Hindlimb muscle (tissue), 1 donor: ENCODE measurements at regions not wholly inside any gene's neighbourhood (a gene's known extent, or its start where the extent isn't known, plus 50 kb on each side); places are given as distances from the start of the nearest gene placed in this dataset.
"Not testable (repeated sequence)": the region's sequence is repeated elsewhere in the genome, so short reads cannot be mapped to it uniquely, and the experiment has no call there.

ENCODE experiments used
- DNase-seq: peaks from one replicate; pipeline ENCODE4 v3.0.0-alpha.2; 2013

- DNase-seq: no peak
These were observed 694.1 kb downstream of the USP25 start for GRCh38 chr21:16423921-16424320.

- peak; percentile 66 for DNase-seq
These were observed 694.6 kb downstream of the USP25 start for GRCh38 chr21:16424331-16424751.

- no peak for DNase-seq
These were observed 695.6 kb downstream of the USP25 start for GRCh38 chr21:16425376-16425775.

- DNase-seq: no peak
These were observed 697.2 kb downstream of the USP25 start for GRCh38 chr21:16426936-16427335.

- DNase-seq: no peak
These were observed 697.9 kb downstream of the USP25 start for GRCh38 chr21:16427587-16428087.

- no peak for DNase-seq
These were observed 707.8 kb downstream of the USP25 start for GRCh38 chr21:16437586-16437985.

- no peak for DNase-seq
These were observed 709.0 kb downstream of the USP25 start for GRCh38 chr21:16438761-16439160.

- no peak for DNase-seq
These were observed 712.0 kb downstream of the USP25 start for GRCh38 chr21:16441789-16442188.

- no peak for DNase-seq
These were observed 724.6 kb downstream of the USP25 start for GRCh38 chr21:16454399-16454798.

- no peak for DNase-seq
These were observed 725.7 kb downstream of the USP25 start for GRCh38 chr21:16455526-16455925.

GRCh38 chr21:16455978-16456377 is 726.2 kb downstream of the USP25 start:
- DNase-seq: peak; percentile 31

GRCh38 chr21:16457498-16457897 is 727.7 kb downstream of the USP25 start:
- no peak for DNase-seq

GRCh38 chr21:16460936-16461335 is 731.2 kb downstream of the USP25 start:
- DNase-seq: no peak

GRCh38 chr21:16464211-16464889 is 734.6 kb downstream of the USP25 start:
- DNase-seq: not testable (repeated sequence)

GRCh38 chr21:16468184-16468583 is 738.4 kb downstream of the USP25 start:
- DNase-seq: no peak

GRCh38 chr21:16473988-16474387 is 744.2 kb downstream of the USP25 start:
- no peak for DNase-seq

GRCh38 chr21:16476056-16476825 is 746.5 kb downstream of the USP25 start:
- no peak for DNase-seq

GRCh38 chr21:16488042-16488441 is 758.3 kb downstream of the USP25 start:
- no peak for DNase-seq

- no peak for DNase-seq
These were observed 762.6 kb downstream of the USP25 start for GRCh38 chr21:16492356-16492755.

- DNase-seq: no peak
These were observed 763.1 kb downstream of the USP25 start for GRCh38 chr21:16492892-16493291.

GRCh38 chr21:16496609-16497008 is 766.8 kb downstream of the USP25 start:
- no peak for DNase-seq

GRCh38 chr21:16500271-16500670 is 770.5 kb downstream of the USP25 start:
- no peak for DNase-seq

- no peak for DNase-seq
These were observed 772.5 kb downstream of the USP25 start for GRCh38 chr21:16502273-16502672.

- no peak for DNase-seq
These were observed 773.1 kb downstream of the USP25 start for GRCh38 chr21:16502897-16503296.
